ENCODE measurements at regions not wholly inside any gene's neighbourhood (a gene's known extent, or its start where the extent isn't known, plus 50 kb on each side); places are given as distances from the start of the nearest gene placed in this dataset.

GRCh38 chr4:123812066-123812390 lies 415.4 kb downstream of the SPRY1 start:
- no peak for TF ChIP-seq GATA2 (IDR thresholded peaks at IDR 0.05; ENCODE audit: low read depth, low read length)
- TF ChIP-seq GATA3 (IDR thresholded peaks at IDR 0.05; ENCODE audit: low read depth, low read length): no peak

Data from SH-SY5Y (cell line).